ENCODE measurements at regions not wholly inside any gene's neighbourhood (a gene's known extent, or its start where the extent isn't known, plus 50 kb on each side); places are given as distances from the start of the nearest gene placed in this dataset.

DNA sequence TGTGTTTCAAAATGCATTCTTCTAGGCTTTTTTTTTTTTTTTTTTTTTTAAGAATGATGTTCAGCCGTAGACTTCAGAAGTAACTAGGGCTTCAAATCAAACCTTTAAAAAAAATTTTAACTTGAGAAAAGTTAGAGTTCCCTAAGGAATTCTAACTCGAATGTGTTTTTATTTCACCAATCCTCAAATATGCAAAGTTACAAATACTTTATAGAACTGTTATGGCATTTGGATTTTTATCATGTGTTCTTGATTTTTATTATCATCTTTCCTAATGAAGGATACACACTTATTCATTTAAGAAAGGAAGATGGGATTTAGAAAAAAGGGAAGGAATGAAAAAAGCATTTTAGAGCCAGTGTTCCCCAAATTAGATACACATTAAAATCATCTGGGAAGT, 200.6 kb upstream of the LDB2 start:
- Histone ChIP-seq H3K36me3 (ENCODE audit: control insufficient read depth in 2 of 2, extremely low read depth in 1 of 2, insufficient read depth in 2 of 2, low read length in 2 of 2) (no peaks in the 10 kb centered on the region), H3K27me3 (ENCODE audit: control insufficient read depth in 2 of 2, insufficient read depth in 2 of 2, low read length in 2 of 2) (peaks cover 0 to 12% of the 10 kb centered on the region in 2 experiments), H3K9me1 (replicated peaks; ENCODE audit: control insufficient read depth, extremely low read depth, insufficient read depth, low read length) (no peaks in the 10 kb centered on the region), H3K4me3 (replicated peaks in 1 of 3; ENCODE audit: insufficient read depth in 1 of 3, low read depth in 1 of 3, low read length in 3 of 3) (no peak overlapping the region), H4K20me1 (replicated peaks; ENCODE audit: control insufficient read depth, extremely low read depth, insufficient read depth, low read length) (no peaks in the 10 kb centered on the region), H3K9me3 (replicated peaks; ENCODE audit: control insufficient read depth, insufficient read depth, low read length) (no peaks in the 10 kb centered on the region), H2AFZ (ENCODE audit: low read depth, low read length) (no peak overlapping the region), H3K4me1 (ENCODE audit: control insufficient read depth, extremely low read depth, insufficient read depth, low read length) (no peaks in the 10 kb centered on the region), H3K9ac (replicated peaks; ENCODE audit: extremely low read depth, insufficient read depth, low read length) (no peak overlapping the region), H3K27ac (ENCODE audit: insufficient read depth, low read depth, low read length) (no peak overlapping the region), H3K4me2 (ENCODE audit: insufficient read depth, low read length) (no peak overlapping the region), H3K79me2 (ENCODE audit: control insufficient read depth, insufficient read depth, low read length) (no peaks in the 10 kb centered on the region)
- DNase-seq (ENCODE audit: low read depth, low spot score) (no peak), FAIRE-seq (no peak)
- dilution Hi-C loops (cut with MboI; ENCODE audit: extremely low pct_ligation_motif_present, low sequenced_read_pairs) (no loop called here), intact Hi-C loops (cut with micrococcal nuclease) (no loop called here)
- no TSS peak for BruUV-seq (replicated peaks)
- ChIA-PET POLR2A (no interaction called here), CTCF (no interaction called here)
- TF ChIP-seq, protein P1, sequence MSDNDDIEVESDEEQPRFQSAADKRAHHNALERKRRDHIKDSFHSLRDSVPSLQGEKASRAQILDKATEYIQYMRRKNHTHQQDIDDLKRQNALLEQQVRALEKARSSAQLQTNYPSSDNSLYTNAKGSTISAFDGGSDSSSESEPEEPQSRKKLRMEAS (IDR thresholded peaks at IDR 0.05; ENCODE audit: insufficient read depth, insufficient read length), result no peak
- TF ChIP-seq POLR2A (IDR thresholded peaks at IDR 0.05; ENCODE audit: low read depth, low read length) (no peak), JUN (IDR thresholded peaks at IDR 0.05; ENCODE audit: borderline replicate concordance, insufficient read depth, insufficient read length, low read depth) (no peak), EZH2 (IDR thresholded peaks at IDR 0.05; ENCODE audit: borderline replicate concordance, low read depth, low read length, severe bottlenecking) (no peak), POLR2AphosphoS5 (IDR thresholded peaks at IDR 0.05; ENCODE audit: insufficient read depth, low read depth, low read length) (no peak), GATA2 (IDR thresholded peaks at IDR 0.05; ENCODE audit: insufficient read depth, insufficient read length, low read depth, low read length) (no peak)

DNA sequence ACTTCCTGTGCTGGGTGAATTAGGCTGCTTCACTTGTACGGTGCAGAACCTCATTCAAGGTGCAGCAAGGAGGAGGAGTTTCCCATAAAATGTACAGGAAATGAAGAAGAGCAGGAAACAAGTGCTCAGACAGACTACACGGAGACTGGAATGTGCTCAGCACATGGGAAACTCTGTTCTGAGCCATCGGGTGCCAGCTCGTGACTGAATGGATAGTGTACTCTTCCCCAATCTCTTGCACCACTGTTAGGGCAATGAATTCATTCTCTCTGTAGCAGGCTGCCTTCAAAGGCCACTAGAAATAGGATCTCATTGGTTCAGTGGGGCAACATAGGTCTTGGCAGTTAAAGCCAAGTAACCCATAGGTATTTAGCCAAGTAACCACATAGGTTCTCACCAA, 200.0 kb upstream of the LDB2 start:
- H3K4me1 ChIP-seq (ENCODE audit: control insufficient read depth, extremely low read depth, insufficient read depth, low read length), result no peaks in the 10 kb centered on the region
- no peak for DNase-seq (ENCODE audit: low read depth, low spot score)
- H4K20me1 ChIP-seq (replicated peaks; ENCODE audit: control insufficient read depth, extremely low read depth, insufficient read depth, low read length), result no peaks in the 10 kb centered on the region
- H3K9ac ChIP-seq (replicated peaks; ENCODE audit: extremely low read depth, insufficient read depth, low read length), result no peak overlapping the region
- POLR2A ChIA-PET, result no interaction called here
- peaks cover 0 to 12% of the 10 kb centered on the region in 2 experiments for H3K27me3 ChIP-seq (ENCODE audit: control insufficient read depth in 2 of 2, insufficient read depth in 2 of 2, low read length in 2 of 2)
- no peaks in the 10 kb centered on the region for H3K79me2 ChIP-seq (ENCODE audit: control insufficient read depth, insufficient read depth, low read length)
- H3K36me3 ChIP-seq (ENCODE audit: control insufficient read depth in 2 of 2, extremely low read depth in 1 of 2, insufficient read depth in 2 of 2, low read length in 2 of 2), result no peaks in the 10 kb centered on the region
- no peaks in the 10 kb centered on the region for H3K9me3 ChIP-seq (replicated peaks; ENCODE audit: control insufficient read depth, insufficient read depth, low read length)
- no peak for TF ChIP-seq EZH2 (IDR thresholded peaks at IDR 0.05; ENCODE audit: borderline replicate concordance, low read depth, low read length, severe bottlenecking)
- TF ChIP-seq GATA2 (IDR thresholded peaks at IDR 0.05; ENCODE audit: insufficient read depth, insufficient read length, low read depth, low read length), result no peak
- TF ChIP-seq, protein P2, sequence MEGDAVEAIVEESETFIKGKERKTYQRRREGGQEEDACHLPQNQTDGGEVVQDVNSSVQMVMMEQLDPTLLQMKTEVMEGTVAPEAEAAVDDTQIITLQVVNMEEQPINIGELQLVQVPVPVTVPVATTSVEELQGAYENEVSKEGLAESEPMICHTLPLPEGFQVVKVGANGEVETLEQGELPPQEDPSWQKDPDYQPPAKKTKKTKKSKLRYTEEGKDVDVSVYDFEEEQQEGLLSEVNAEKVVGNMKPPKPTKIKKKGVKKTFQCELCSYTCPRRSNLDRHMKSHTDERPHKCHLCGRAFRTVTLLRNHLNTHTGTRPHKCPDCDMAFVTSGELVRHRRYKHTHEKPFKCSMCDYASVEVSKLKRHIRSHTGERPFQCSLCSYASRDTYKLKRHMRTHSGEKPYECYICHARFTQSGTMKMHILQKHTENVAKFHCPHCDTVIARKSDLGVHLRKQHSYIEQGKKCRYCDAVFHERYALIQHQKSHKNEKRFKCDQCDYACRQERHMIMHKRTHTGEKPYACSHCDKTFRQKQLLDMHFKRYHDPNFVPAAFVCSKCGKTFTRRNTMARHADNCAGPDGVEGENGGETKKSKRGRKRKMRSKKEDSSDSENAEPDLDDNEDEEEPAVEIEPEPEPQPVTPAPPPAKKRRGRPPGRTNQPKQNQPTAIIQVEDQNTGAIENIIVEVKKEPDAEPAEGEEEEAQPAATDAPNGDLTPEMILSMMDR (IDR thresholded peaks at IDR 0.05; ENCODE audit: extremely low read depth in 1 of 2, insufficient read depth in 1 of 2, low read depth in 1 of 2, low read length in 2 of 2), result no peak
- TF ChIP-seq, protein P1 (IDR thresholded peaks at IDR 0.05; ENCODE audit: insufficient read depth, insufficient read length), result no peak
- TF ChIP-seq POLR2A (IDR thresholded peaks at IDR 0.05; ENCODE audit: low read depth, low read length), result no peak
- no peak for TF ChIP-seq MYC (IDR thresholded peaks at IDR 0.05; ENCODE audit: low read depth, low read length)
- TF ChIP-seq POLR2AphosphoS5 (IDR thresholded peaks at IDR 0.05; ENCODE audit: insufficient read depth, low read depth, low read length), result no peak
- TF ChIP-seq JUN (IDR thresholded peaks at IDR 0.05; ENCODE audit: borderline replicate concordance, insufficient read depth, insufficient read length, low read depth), result no peak
- TF ChIP-seq FOS (IDR thresholded peaks at IDR 0.05; ENCODE audit: borderline replicate concordance, insufficient read depth, low read length), result no peak
- no peak overlapping the region for H3K4me2 ChIP-seq (ENCODE audit: insufficient read depth, low read length)
- CTCF ChIA-PET, result no interaction called here
- intact Hi-C loops (cut with micrococcal nuclease), result no loop called here
- no peak overlapping the region for H3K27ac ChIP-seq (ENCODE audit: insufficient read depth, low read depth, low read length)
- no peak for FAIRE-seq
- H3K4me3 ChIP-seq (replicated peaks in 1 of 3; ENCODE audit: insufficient read depth in 1 of 3, low read depth in 1 of 3, low read length in 3 of 3), result no peak overlapping the region
- no peak overlapping the region for H2AFZ ChIP-seq (ENCODE audit: low read depth, low read length)
- no TSS peak for BruUV-seq (replicated peaks)
- H3K9me1 ChIP-seq (replicated peaks; ENCODE audit: control insufficient read depth, extremely low read depth, insufficient read depth, low read length), result no peaks in the 10 kb centered on the region
- dilution Hi-C loops (cut with MboI; ENCODE audit: extremely low pct_ligation_motif_present, low sequenced_read_pairs), result no loop called here
